ENCODE measurements at regions not wholly inside any gene's neighbourhood (a gene's known extent, or its start where the extent isn't known, plus 50 kb on each side); places are given as distances from the start of the nearest gene placed in this dataset.

- H2AFZ ChIP-seq (ENCODE audit: low read length), result no peak overlapping the region
- no peak for TF ChIP-seq CTCF (conservative IDR thresholded peaks at IDR 0.05)
- H3K27ac Mint-ChIP-seq, result no peak overlapping the region; a peak in 1 of 7 replicates
Measured at GRCh38 chr19:33885236-33885635, 88.6 kb downstream of the KCTD15 start.

More at GRCh38 chr19:33885236-33885635, 88.6 kb downstream of the KCTD15 start:
- Histone ChIP-seq H3K4me2 (ENCODE audit: insufficient read depth, insufficient read length, low read length) (no peak overlapping the region), H3K23me2 (ENCODE audit: insufficient read length, low read depth, low read length, poor library complexity, severe bottlenecking) (no peaks in the 10 kb centered on the region), H2BK12ac (ENCODE audit: insufficient read length, low read depth, low read length) (no peak overlapping the region), H3K56ac (ENCODE audit: insufficient read length, low read depth, low read length) (no peak overlapping the region), H3K79me2 (ENCODE audit: insufficient read depth, low read length) (no peaks in the 10 kb centered on the region), H2AK5ac (ENCODE audit: insufficient read length, low read length) (no peak overlapping the region), H4K91ac (ENCODE audit: insufficient read length, low read depth, low read length) (no peak overlapping the region), H3K27ac (ENCODE audit: insufficient read length, low read depth, low read length) (no peak overlapping the region), H3K4ac (ENCODE audit: low read depth, low read length) (no peak overlapping the region), H3K4me1 (ENCODE audit: insufficient read depth, low read length) (no peaks in the 10 kb centered on the region), H3K9ac (ENCODE audit: extremely low read depth, insufficient read length, low read length) (no peak overlapping the region), H2BK15ac (ENCODE audit: low read depth, low read length) (no peak overlapping the region), H3K23ac (ENCODE audit: insufficient read length, low read depth, low read length) (no peak overlapping the region), H3K79me1 (ENCODE audit: insufficient read depth, low read depth, low read length, poor library complexity, severe bottlenecking) (no peaks in the 10 kb centered on the region), H2BK20ac (ENCODE audit: low read depth, low read length, poor library complexity, severe bottlenecking) (no peak overlapping the region), H2BK120ac (ENCODE audit: low read depth, low read length, poor library complexity, severe bottlenecking) (no peak overlapping the region), H2BK5ac (ENCODE audit: insufficient read length, low read length) (no peak overlapping the region), H3K27me3 (ENCODE audit: insufficient read depth, low read length) (no peaks in the 10 kb centered on the region), H3K9me3 (ENCODE audit: control insufficient read depth, low read depth, low read length) (no peaks in the 10 kb centered on the region), H3K14ac (ENCODE audit: insufficient read depth, low read length) (no peak overlapping the region), H3K18ac (ENCODE audit: insufficient read length, low read depth, low read length) (no peak overlapping the region), H3T11ph (ENCODE audit: low read length) (no peak overlapping the region), H4K8ac (replicated peaks; ENCODE audit: insufficient read length, low read depth, low read length) (no peak overlapping the region), H4K20me1 (ENCODE audit: control insufficient read depth, insufficient read depth, insufficient read length) (no peaks in the 10 kb centered on the region), H4K5ac (ENCODE audit: insufficient read length, low read depth, low read length) (no peak overlapping the region)
- peaks cover 22 to 26% of the 10 kb centered on the region in 2 experiments for H3K4me1 Mint-ChIP-seq
- H3K4me3 Mint-ChIP-seq, result no peak overlapping the region
- DNase-seq, result no peak
- WGBS (ENCODE audit: extremely low coverage, insufficient read length, low lambda C conversion rate), result no CpG with 5 or more reads among the region's 6 CpGs
- no peaks in the 10 kb centered on the region for H3K36me3 Mint-ChIP-seq (ENCODE audit: insufficient read depth in 1 of 3, low read depth in 3 of 3)
- no peaks in the 10 kb centered on the region; the same call in 1 of the 2 replicates for H3K27me3 Mint-ChIP-seq (ENCODE audit: low read depth)
- H3K9me3 Mint-ChIP-seq, result no peaks in the 10 kb centered on the region

All from H9 (cell line).